NCI-H2227 (cell line): ENCODE measurements at regions not wholly inside any gene's neighbourhood (a gene's known extent, or its start where the extent isn't known, plus 50 kb on each side); places are given as distances from the start of the nearest gene placed in this dataset.

Source experiments
- DNase-seq: peaks from one replicate; lab custom pipeline; 2025; ENCODE audit not compliant: unreplicated experiment; lab: John Stamatoyannopoulos, UW

DNA sequence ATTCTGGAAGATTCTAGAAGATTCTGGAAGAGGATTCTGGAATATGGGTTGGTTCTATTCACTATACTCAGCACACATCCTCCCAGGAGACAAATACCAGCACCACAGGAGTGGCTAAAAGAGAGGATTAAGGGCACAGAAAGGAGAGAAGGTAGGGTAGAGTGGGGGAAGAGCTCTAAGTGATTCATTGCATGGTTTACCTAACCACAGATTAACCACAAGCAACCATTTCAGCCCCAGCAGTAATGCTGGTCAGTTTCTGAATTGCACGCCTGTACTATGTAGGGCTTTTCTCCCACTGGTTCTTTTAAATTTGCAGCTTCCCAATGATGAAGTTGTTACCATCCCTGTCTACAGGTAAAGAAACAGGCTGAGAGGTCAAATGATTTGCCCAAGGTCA, 192.7 kb upstream of the PMEPA1 start:
- no peak for DNase-seq

DNA sequence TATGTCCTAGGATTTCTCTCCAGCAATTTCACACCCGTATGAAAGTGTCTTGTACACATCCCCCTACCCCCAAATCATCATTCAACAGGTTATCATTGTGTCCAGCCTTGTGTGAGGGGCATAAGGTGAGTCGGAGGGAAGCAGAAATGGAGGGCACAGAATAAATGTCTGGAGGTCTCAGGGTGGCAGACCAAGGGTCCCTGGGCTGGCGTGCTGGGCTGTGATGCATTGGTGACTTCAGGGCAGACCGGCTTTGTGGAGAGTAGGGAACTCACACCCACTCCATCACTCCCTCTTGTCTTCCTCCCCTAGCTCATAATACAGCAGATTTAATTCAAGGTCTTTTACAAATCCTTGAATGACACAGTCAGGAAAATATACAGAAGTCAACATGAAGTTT, 191.7 kb upstream of the PMEPA1 start:
- no peak for DNase-seq

DNA sequence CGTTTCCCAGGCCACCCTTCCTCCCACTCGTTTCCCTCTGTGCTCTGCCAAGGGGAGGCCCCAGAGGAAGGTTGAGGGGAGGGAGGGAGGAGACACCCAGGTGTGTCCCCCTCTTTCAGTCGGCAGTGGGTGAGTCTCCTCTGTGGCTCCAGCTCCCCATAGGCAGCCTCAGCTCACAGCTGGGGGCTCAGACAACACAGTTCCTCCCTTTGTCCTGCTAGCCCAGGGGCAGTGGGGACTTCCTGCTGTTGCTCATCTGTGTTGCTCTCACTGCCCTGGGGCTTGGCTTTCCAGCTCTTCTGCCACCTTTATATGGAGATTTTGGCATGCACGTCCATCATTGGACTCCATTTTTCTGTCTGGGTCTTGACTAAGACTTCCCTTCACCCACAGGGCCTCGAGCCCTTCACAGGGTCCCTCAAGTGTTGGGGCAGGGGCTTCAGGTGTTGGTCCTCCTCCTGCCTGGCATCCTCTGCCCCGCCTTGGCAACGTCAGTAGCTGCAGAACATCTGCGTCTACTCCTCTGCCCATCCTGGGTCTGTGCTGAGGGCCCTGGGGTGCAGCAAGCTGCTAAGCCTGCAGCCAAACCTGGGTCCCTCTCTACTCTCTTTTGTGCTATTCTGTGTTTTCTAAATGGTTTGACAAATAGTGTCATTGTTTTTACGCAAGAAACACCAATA, 190.6 kb upstream of the PMEPA1 start:
- no peak for DNase-seq

DNA sequence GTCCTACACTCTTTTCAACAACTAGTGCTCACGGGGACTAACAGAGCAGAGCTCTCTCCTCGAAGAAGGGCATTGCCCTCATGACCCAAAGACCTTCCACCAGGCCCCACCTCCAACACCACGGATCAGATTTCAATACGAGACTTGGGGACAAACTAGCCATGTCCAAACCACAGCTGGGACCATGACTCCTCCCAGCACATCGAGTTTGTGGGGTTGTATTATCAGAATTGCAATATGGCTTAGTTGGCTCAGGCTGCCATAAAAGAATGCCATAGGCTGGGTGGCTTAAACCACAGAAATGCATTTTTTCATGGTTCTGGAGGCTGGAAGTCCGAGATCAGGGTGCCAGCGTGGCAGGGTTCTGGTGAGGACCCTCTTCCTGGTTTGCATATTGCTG, 189.7 kb upstream of the PMEPA1 start:
- no peak for DNase-seq

DNA sequence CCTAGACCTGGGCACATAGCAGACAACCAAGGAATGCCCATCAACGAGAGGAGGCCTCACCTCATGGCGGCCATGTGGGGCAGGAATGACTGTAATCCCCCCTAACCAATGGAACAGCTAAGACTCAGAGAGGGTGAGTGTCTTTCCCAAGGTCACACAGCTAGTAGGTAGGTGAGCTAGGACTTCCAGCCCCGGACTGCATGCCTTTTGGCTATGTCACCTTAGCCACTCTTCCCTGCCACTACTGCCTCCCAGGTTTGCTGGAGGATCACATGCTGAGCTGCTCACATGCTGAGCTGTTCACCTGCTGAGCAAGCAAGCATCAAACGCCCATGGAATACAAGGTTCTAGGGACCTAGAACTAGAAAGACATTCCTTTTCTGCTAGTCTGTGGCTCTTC, 188.5 kb upstream of the PMEPA1 start:
- DNase-seq, result no peak

DNA sequence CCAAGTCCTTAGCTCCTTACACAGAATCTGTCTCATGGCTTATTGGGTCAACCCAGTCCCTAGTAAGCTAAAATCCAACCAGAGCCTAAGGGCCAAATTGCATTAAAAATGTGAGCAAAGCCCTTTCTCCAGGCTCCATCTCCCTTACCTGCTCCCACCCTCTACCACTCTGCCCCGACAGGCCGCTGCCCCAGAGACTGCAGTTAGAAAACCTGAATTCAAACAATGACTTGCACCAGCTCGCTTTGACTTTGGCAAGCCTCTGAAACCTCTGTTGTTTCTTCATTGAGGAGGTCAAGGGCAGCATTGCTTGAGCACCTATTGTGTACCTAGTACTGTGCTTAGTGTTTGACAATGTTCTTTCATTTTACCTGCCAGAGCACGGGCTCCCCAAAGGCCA, 188.1 kb upstream of the PMEPA1 start:
- DNase-seq, result no peak

DNA sequence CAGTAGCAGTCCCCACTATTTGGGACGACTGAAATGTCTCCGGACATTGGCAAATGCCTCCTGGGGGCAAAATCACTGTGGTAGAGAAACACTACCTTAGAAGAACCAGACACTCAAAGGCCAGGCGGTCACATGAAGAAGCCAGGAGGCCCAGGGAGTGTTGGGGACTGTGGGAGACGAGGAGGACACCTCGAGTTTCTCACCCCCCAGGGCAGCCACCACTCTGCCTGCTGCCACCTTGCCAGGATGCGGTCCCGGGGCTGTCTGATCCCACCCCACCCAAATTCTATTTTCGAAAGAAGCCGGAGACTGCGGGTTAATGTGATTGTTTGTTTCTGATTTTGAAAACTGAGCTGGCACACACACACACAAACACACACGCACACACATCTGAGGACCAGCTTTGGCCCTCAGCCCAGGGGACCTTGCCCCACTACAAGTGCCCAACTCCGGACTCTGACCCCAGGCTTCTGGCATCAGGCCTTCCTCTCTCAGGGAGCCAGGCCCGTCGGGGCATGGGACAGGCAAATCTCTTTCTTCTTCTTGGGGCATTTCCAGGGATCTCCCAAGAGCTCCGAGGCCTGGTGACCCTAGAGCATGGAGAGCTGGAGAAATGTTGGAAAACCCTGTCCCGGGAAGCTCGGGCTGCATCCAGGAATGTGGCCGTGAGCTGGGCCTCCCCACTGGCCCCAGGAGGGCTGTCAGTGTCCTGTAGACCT, 187.5 kb upstream of the PMEPA1 start:
- no peak for DNase-seq

DNA sequence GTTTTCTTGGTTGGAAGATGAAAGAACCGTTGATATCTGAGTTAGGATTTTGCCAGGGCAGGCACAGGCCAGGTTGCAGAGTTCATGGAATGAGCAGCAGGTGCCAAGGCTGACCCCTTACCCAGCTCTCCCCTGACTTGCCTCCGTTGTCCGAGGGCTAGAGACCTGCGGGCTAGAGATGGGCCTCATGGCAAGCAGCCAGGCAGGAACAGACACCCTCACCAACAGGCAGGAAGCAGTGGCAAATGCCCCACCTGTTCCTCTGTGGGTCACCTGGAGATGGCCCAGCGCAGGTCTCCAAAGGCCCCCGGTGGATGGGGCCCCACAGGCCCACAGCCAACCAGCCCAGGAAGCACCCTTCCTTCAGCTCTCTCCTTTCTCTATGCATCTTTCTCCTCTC, 186.7 kb upstream of the PMEPA1 start:
- no peak for DNase-seq

DNA sequence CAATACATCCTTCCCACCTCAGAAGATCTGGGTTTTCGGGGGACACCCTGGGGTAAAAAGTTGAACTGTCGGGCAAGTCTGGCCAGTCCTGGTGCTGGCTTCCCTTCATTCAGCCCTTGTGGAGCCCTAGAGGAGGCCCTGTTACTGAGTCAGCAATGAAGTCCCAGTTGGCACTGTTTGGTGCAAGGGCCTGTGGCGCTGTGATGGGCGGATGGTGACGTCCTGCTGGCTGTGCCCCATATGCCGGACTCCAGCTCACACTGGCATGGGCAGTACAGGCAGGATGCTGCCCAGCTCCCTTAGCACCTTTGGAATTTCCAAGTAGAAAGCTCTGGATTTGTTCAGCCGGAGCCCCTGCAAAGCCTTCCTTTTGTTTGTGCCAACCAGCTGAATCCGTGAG, 186.2 kb upstream of the PMEPA1 start:
- no peak for DNase-seq

DNA sequence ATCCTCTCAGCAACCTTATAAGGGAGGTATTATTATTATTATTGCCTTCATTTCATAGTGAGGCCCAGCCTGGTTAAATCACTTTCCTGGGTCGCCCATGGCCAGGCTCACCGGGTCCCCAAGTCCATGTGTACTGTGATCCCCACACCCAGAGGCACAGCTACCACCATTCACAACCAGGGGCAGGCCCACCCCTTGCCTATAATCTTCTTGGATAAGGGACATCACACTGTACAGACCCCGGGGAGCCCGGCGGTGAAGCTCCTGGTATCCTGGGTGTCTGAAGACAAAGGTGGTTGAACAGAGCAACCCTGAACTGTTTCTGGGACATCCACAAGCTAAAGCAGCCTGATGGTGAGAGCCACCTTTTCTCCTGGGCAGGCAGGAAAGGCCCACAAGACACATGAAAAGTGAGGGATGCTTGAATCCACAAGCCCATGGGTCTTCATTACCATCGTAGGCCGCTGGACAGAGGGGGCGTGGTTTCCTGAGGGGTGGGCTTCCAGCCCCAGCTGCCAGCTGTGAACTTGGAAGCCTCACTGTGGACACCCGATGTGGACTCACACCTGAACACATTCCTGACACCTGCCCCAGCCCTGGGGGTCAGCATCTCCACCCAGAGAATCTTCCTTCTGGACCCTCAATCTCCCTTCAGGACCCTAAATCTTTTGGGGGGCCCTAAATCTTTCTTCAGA, 185.5 kb upstream of the PMEPA1 start:
- no peak for DNase-seq

DNA sequence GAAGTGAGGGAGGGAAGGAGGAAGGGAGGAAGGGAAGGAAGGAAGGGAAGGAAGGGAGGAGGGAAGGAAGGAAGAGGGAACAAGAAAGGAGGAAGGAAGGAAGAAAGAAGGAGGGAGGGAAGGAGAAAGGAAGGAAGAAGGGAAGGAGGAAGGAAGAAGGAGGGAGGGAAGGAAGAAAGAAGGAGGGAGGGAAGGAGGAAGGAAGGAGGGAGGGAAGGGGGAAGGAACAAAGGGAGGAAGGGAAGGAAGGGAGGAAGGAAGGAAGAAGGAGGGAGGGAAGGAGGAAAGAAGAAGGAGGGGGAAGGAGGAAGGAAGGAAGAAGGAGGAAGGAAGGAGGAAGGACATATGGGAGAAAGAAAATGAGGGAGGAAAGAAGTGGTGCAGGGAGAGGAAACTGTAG, 184.7 kb upstream of the PMEPA1 start:
- no peak for DNase-seq

DNA sequence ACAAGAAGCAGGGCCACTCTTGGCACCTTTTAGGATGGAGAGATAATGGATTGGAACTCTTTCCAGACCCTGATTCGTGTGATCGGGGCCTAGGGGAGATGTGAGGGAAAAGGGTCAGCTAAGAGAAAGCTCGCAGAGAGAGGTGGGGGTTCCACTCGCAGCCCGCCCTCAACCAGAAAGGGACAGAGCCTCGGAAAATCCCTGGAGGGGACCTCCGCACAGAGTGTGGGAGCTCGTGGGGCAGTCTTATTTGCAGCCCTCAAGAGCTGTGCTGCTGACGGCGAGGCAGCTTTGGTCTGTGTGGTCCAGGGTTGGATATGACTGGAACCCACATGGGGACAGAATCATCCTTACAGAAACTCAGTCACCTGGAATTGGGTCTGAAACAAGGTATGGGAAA, 184.3 kb upstream of the PMEPA1 start:
- no peak for DNase-seq

DNA sequence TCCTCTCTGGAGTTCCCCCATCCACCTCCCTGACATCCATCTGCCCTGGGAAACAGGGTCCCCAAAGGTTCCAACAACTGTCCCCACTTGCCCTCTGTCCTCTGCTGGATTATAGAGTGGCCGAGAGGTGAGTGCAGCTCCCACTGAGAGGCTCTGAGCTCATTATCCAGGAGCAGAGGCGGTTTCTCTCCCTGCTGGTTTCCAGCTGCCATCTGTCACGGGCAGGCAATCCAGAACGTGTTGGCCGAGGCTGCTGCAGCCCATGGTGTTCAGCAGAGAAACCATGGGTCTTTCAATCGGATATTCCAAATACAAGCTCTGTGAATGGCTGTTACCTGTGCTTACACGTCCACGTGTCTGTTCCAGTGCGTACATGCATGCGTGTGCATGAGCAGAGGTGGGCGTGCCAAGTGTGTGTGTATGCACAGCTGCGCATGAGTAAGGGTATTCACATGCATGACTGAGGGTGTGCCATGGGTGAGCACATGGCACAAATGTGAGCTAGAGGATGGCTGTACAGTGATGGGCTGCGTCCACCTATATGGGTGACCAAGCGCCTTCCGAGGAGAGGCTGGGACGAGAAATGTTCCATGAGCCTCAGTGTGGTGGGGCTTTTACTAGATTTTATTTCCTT, 183.7 kb upstream of the PMEPA1 start:
- no peak for DNase-seq

DNA sequence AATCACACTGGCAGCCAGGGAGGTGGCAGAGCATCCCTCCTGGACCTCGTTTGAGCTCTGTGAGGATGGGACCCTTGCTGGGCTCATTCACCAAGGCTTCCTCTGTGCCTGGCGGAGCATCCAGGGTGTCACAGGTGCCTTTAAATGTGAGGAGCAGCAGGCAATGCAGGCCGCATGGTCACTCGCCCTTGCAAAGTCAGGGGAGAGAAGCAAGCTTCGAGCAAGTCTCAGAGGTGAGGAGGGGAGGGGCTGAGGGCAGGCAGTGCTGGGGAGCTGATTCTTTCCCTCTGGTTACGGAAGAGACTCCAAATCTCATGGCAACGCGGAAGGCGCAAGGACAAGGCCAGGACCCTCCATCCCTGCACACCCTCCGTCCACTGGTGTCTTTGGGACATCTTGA, 182.7 kb upstream of the PMEPA1 start:
- no peak for DNase-seq

DNA sequence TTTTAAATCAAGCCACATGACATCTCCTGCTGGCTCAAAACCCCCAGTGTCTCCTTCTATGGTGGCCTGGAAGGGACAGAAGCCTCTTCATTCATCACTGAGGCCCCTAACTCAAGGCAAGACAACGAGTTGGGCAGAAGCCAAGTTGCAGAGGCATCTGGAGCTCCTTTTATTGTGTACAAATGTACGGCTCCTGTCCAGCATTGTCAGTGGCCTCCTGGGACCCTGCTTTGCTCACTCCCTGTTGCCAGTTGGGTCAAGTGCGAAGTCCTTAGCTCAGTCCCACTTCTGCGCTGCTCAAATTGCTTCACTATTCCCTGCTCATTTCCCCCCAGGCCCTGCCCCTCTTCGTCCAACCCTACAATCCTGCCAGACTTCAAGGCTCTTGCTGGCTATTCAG, 181.2 kb upstream of the PMEPA1 start:
- DNase-seq, result no peak

DNA sequence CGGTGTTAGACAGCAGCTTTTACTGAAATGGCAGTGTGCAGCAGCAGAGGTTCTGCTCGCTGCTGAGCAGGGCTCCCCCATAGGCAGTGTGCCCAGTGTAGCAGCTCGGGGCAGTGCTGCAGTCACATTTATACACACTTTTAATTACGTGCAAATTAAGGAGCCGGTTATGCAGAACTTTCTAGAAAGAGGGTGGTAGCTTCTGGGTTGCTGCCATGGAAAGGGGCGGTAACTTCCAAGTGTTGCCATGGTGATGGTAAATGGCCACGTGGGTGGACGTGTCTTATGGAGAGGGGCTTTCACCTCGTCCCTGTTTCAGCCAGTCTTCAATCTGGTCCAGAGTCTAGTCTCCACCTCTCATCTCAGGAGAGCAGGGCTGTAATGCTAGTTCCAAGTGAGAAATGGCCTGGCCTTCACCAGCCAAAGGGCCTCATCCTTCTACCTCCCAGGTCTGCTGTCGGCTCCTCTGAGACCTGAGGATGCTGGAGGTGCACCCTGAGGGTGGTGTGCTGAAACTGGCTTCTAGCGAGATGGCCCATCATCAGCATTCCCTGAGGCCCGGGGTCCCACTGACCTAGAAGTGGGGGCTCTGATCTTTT, 180.5 kb upstream of the PMEPA1 start:
- no peak for DNase-seq

DNA sequence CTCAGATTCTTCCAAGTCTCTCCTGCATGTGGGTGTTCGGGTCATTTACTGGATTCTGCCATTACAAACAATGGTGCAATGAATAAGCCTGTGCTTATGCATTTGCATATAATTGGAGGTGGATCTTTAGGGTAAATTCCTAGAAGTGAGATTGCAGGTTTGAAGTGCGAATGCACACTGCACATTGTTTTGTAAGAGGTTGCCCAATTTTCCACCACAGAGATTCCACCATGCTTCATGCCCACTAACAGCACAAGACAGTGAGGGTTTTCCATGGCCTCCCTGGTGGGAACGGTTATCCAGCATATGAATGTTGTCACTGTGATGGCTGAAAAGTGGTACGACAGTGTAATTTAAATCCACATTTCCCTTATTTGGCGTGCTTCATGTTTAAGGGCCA, 178.8 kb upstream of the PMEPA1 start:
- DNase-seq, result no peak

DNA sequence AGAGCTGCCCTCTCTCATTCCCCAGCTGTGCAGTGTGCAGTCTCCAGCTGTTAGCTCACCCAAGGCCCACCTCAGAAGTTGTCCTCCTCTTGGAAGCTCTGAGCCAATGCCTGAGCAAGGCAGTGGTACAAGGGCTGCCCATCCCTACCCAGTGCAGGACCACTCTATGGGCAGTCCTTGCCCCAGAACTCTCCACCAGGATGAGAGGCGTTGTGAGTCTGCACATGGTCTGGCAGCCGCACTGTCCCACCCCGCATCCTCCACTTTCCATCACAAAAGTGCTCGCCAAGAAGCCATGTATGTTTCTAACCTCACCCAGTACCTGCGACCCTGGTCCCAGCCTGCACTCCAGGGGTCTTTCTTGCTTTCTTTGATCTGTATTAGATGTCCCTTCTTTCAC, 175.1 kb upstream of the PMEPA1 start:
- DNase-seq, result no peak

DNA sequence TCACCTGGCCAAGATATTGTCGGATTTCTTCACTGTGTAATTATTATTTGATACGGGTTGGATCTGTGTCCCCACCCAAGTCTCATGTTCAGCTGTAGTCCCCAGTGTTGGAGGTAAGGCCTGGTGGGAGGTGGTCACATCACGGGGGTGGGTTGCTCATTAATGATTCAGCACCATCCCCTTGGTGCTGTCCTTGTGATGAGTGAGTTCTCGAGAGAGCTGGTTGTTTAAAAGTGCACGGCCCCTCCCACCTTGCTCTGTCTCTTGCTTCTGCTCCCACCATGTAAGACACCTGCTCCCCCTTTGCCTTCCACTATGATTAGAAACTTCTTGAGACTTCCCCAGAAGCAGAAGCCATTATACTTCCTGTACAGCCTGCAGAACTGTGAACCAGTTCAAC, 173.9 kb upstream of the PMEPA1 start:
- no peak for DNase-seq

DNA sequence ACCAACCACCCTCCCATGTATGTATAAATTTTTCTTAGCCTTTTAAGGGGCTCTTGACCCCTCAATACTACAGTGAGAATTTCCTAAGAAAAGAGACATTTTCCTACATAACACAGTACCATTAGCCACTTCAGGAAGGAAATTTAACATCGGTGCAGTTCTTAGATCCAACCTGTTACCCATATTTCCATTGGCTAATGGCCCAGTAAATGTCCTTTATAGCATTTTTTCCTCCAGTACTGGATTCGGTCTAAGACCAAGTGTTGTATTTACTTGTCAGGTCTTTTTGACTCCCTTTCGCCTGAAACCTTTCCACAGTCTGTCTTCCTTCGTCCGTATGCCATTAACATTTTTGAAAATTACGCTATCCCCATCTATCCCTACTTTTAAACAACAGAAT, 173.4 kb upstream of the PMEPA1 start:
- no peak for DNase-seq

DNA sequence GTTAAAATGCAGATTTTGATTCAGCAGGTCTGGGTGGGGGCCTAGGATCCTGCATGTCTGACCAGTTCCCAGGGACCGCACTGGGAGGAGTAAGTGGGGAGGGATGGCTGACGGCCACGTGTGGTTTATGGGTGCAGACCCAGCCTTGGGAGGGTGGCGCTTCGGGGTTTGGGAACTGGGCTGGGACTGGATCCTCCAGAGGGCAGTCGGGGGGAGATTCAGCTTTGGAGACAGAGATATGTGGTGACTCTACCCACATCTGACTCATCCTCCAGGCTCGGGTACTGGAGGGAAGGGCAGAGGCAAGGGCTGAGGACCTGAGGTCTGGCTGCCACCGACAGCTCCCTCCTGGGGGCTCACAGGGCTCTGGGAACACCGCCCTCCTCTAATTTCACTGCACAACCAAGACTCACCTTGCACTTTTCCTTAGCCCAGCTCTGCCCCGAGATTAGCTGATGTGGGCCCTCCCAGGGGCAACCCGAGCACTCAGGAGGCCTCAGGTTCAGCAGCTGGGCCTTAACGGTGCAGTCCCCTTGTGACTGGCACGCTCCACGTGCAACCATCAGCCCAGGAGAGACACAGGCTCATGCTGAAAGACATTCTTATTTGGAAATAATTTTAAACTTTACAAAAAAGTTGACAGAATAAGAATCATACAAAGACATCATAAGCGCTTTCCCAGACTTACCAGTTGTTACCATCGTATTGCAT, 172.8 kb upstream of the PMEPA1 start:
- DNase-seq, result no peak
